Neural cell (in vitro differentiated cells): ENCODE measurements at regions not wholly inside any gene's neighbourhood (a gene's known extent, or its start where the extent isn't known, plus 50 kb on each side); places are given as distances from the start of the nearest gene placed in this dataset.

ENCODE experiments used
- H2AFZ ChIP-seq: fragments of 200-600, 300-800 bp; sonication (generic), shearing (Covaris generic); 2 replicates; pipeline ENCODE4 v1.6.0; 2014; ENCODE audit warnings: low read depth, mild to moderate bottlenecking, antibody characterized with exemption, low read length, moderate library complexity
- H3F3A ChIP-seq: fragments of 200-600 bp; shearing (Covaris generic); 2 replicates; pipeline ENCODE4 v1.6.1; 2016; ENCODE audit warnings: mild to moderate bottlenecking, moderate library complexity, mixed read lengths, antibody characterized with exemption, low read length; ENCODE audit not compliant: insufficient read depth, poor library complexity, severe bottlenecking
- H3K27ac ChIP-seq: fragments of 200-600, 300-800 bp; sonication (generic), shearing (Covaris generic); 2 replicates; pipeline ENCODE4 v1.5.1; 2014; ENCODE audit warnings: mild to moderate bottlenecking, low read length, moderate library complexity
- H3K27me3 ChIP-seq: fragments of 300-800, 200-600 bp; sonication (generic), shearing (Covaris generic); 2 replicates; pipeline ENCODE4 v1.6.0; 2014; ENCODE audit warnings: mild to moderate bottlenecking, low read depth, low read length, moderate library complexity; ENCODE audit not compliant: insufficient read depth
- H3K36me3 ChIP-seq: fragments of 300-800, 200-600 bp; sonication (generic), shearing (Covaris generic); 2 replicates; pipeline ENCODE4 v1.5.1; 2014; ENCODE audit warnings: mild to moderate bottlenecking, antibody characterized with exemption, low read length, moderate library complexity; ENCODE audit not compliant: insufficient read depth
- H3K4me2 ChIP-seq: fragments of 300-800, 200-600 bp; sonication (generic), shearing (Covaris generic); 2 replicates; pipeline ENCODE4 v1.6.0; 2014; ENCODE audit warnings: mild to moderate bottlenecking, low read length
- H3K4me3 ChIP-seq: fragments of 300-800, 200-600 bp; sonication (generic), shearing (Covaris generic); 2 replicates; pipeline ENCODE4 v1.5.1; 2014; ENCODE audit warnings: mild to moderate bottlenecking, low read length, moderate library complexity
- H3K79me2 ChIP-seq: fragments of 200-600 bp; shearing (Covaris generic); replicated peaks from 2 replicates; pipeline ENCODE4 v1.6.0; 2014; ENCODE audit warnings: mild to moderate bottlenecking, low read length, moderate library complexity; ENCODE audit not compliant: insufficient read depth
- H3K9ac ChIP-seq: fragments of 300-800, 200-600 bp; sonication (generic), shearing (Covaris generic); 2 replicates; pipeline ENCODE4 v1.6.1; 2016; ENCODE audit warnings: mild to moderate bottlenecking, low read length, mixed read lengths
- H3K9me2 ChIP-seq: fragments of 200-600 bp; shearing (Covaris generic); 2 replicates; pipeline ENCODE4 v1.6.1; 2016; ENCODE audit warnings: mild to moderate bottlenecking, low read length, mixed read lengths; ENCODE audit not compliant: insufficient read depth
- H3K9me3 ChIP-seq: fragments of 200-600, 300-800 bp; sonication (generic), shearing (Covaris generic); 2 replicates; pipeline ENCODE4 v1.6.1; 2016; ENCODE audit warnings: mild to moderate bottlenecking, mixed run types, low read length, moderate library complexity, mixed read lengths
- H4K20me1 ChIP-seq: fragments of 200-600 bp; shearing (Covaris generic); 2 replicates; pipeline ENCODE4 v1.6.1; 2016; ENCODE audit warnings: mild to moderate bottlenecking, mixed run types; ENCODE audit not compliant: insufficient read depth
- EP300 ChIP-seq: fragments of 450-650 bp; conservative IDR thresholded peaks from 2 replicates; pipeline ENCODE4 v1.6.1; 2014; ENCODE audit warnings: antibody characterized with exemption, mild to moderate bottlenecking, moderate library complexity; ENCODE audit not compliant: poor library complexity, severe bottlenecking
- EZH2 ChIP-seq: fragments of 200-600, 300-800 bp; shearing (Covaris generic), sonication (generic); IDR thresholded peaks from 2 replicates; pipeline ENCODE4 v1.6.1; 2014; ENCODE audit warnings: antibody characterized with exemption, low read length, borderline replicate concordance, mild to moderate bottlenecking; ENCODE audit not compliant: insufficient read depth, poor library complexity, severe bottlenecking
- MXI1 ChIP-seq: fragments of 450-650 bp; conservative IDR thresholded peaks from 2 replicates; pipeline ENCODE4 v1.6.1; 2014; ENCODE audit warnings: antibody characterized with exemption, mild to moderate bottlenecking; ENCODE audit not compliant: poor library complexity, severe bottlenecking
- POLR2AphosphoS5 ChIP-seq: IDR thresholded peaks from 2 replicates; pipeline ENCODE4 v1.6.1; 2012
- RAD21 ChIP-seq: fragments of 450-650 bp; conservative IDR thresholded peaks from 2 replicates; pipeline ENCODE4 v1.6.1; 2014; ENCODE audit warnings: antibody characterized with exemption, mild to moderate bottlenecking, moderate library complexity
- SMC3 ChIP-seq: fragments of 450-650 bp; conservative IDR thresholded peaks from 2 replicates; pipeline ENCODE4 v1.6.1; 2014; ENCODE audit warnings: antibody characterized with exemption, mild to moderate bottlenecking, moderate library complexity; ENCODE audit not compliant: poor library complexity
- TAF1 ChIP-seq: IDR thresholded peaks from 2 replicates; pipeline ENCODE4 v1.6.1; 2012; ENCODE audit warnings: low read depth
- TF ChIP-seq, protein P1 (sequence below): IDR thresholded peaks from 2 replicates; pipeline ENCODE4 v1.6.1; 2012; ENCODE audit warnings: borderline replicate concordance
- TF ChIP-seq, protein P2 (sequence below): fragments of 450-650 bp; IDR thresholded peaks from 2 replicates; pipeline ENCODE4 v1.5.1; 2014; ENCODE audit warnings: antibody characterized with exemption, mild to moderate bottlenecking, moderate library complexity; ENCODE audit not compliant: poor library complexity, severe bottlenecking

DNA sequence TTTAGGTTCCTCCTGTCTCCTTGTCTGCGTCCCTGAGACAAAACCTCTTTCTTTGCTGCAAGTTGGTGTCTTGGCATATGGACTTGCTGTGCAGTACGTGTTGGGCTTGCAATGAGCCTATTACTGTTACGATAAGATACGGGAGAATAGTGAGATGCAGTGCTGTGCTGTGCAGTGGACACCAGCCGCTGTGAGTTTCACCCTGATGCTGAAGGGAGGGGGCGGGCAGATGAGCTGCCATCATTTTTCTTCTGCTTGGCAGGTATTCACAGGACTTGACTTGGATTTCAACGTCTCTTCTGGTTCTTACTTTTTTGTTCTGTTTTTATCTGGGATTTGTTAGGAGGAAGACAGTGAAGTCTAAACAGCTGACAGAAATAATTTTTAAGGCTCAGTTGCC is 257.1 kb upstream of the PITRM1 start:
- Histone ChIP-seq H3K27ac (no peak overlapping the region), H3K4me3 (no peak overlapping the region), H3K36me3 (no peaks in the 10 kb centered on the region), H3K9me2 (no peaks in the 10 kb centered on the region), H3K4me2 (no peak overlapping the region), H3K27me3 (no peaks in the 10 kb centered on the region), H3K79me2 (no peaks in the 10 kb centered on the region), H3K9ac (no peak overlapping the region), H2AFZ (no peak overlapping the region), H4K20me1 (no peaks in the 10 kb centered on the region), H3F3A (no peaks in the 10 kb centered on the region), H3K9me3 (no peaks in the 10 kb centered on the region)
- TF ChIP-seq POLR2AphosphoS5: no peak
- TF ChIP-seq RAD21: no peak
- no peak for TF ChIP-seq SMC3
- no peak for TF ChIP-seq MXI1
- TF ChIP-seq EP300: no peak
- no peak for TF ChIP-seq TAF1
- TF ChIP-seq, protein P1, sequence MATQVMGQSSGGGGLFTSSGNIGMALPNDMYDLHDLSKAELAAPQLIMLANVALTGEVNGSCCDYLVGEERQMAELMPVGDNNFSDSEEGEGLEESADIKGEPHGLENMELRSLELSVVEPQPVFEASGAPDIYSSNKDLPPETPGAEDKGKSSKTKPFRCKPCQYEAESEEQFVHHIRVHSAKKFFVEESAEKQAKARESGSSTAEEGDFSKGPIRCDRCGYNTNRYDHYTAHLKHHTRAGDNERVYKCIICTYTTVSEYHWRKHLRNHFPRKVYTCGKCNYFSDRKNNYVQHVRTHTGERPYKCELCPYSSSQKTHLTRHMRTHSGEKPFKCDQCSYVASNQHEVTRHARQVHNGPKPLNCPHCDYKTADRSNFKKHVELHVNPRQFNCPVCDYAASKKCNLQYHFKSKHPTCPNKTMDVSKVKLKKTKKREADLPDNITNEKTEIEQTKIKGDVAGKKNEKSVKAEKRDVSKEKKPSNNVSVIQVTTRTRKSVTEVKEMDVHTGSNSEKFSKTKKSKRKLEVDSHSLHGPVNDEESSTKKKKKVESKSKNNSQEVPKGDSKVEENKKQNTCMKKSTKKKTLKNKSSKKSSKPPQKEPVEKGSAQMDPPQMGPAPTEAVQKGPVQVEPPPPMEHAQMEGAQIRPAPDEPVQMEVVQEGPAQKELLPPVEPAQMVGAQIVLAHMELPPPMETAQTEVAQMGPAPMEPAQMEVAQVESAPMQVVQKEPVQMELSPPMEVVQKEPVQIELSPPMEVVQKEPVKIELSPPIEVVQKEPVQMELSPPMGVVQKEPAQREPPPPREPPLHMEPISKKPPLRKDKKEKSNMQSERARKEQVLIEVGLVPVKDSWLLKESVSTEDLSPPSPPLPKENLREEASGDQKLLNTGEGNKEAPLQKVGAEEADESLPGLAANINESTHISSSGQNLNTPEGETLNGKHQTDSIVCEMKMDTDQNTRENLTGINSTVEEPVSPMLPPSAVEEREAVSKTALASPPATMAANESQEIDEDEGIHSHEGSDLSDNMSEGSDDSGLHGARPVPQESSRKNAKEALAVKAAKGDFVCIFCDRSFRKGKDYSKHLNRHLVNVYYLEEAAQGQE: no peak
- TF ChIP-seq, protein P2, sequence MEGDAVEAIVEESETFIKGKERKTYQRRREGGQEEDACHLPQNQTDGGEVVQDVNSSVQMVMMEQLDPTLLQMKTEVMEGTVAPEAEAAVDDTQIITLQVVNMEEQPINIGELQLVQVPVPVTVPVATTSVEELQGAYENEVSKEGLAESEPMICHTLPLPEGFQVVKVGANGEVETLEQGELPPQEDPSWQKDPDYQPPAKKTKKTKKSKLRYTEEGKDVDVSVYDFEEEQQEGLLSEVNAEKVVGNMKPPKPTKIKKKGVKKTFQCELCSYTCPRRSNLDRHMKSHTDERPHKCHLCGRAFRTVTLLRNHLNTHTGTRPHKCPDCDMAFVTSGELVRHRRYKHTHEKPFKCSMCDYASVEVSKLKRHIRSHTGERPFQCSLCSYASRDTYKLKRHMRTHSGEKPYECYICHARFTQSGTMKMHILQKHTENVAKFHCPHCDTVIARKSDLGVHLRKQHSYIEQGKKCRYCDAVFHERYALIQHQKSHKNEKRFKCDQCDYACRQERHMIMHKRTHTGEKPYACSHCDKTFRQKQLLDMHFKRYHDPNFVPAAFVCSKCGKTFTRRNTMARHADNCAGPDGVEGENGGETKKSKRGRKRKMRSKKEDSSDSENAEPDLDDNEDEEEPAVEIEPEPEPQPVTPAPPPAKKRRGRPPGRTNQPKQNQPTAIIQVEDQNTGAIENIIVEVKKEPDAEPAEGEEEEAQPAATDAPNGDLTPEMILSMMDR: no peak
- no peak for TF ChIP-seq EZH2

DNA sequence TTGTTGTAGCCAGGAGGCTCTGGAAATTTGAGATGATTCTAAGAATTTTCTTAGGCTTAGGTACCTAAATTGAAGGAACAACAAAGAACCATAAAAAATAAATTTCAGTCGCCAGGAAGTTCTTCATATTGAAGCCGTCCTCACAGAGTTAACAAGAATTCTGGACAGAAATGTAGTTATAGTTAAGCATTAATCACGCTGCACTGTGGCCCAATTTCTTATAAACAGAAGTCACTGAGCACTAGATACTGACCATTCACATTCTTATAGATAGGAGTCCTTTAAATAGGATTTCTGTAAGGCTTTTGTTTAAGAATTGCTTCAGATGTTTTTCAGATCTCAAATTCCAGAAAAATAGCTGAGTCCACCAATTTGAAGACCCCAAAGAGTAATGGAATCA is 256.2 kb upstream of the PITRM1 start:
- Histone ChIP-seq H3K27ac (no peak overlapping the region), H3K36me3 (no peaks in the 10 kb centered on the region), H3K4me2 (no peak overlapping the region), H3F3A (no peaks in the 10 kb centered on the region), H3K27me3 (no peaks in the 10 kb centered on the region), H2AFZ (no peak overlapping the region), H3K9ac (no peak overlapping the region), H3K79me2 (no peaks in the 10 kb centered on the region), H3K9me2 (no peaks in the 10 kb centered on the region), H3K9me3 (no peaks in the 10 kb centered on the region), H4K20me1 (no peaks in the 10 kb centered on the region), H3K4me3 (no peak overlapping the region)
- TF ChIP-seq SMC3 (no peak), EZH2 (no peak), EP300 (no peak), TAF1 (no peak), MXI1 (no peak), POLR2AphosphoS5 (no peak), RAD21 (no peak)
- TF ChIP-seq, protein P2: no peak
- TF ChIP-seq, protein P1: no peak
